A549 (cell line): ENCODE measurements at regions not wholly inside any gene's neighbourhood (a gene's known extent, or its start where the extent isn't known, plus 50 kb on each side); places are given as distances from the start of the nearest gene placed in this dataset.

Experiments used
- CBX8 ChIP-seq: fragments of 200-600 bp; sonication (generic); IDR thresholded peaks from 2 replicates; pipeline ENCODE4 v1.6.1; 2016
- CHD2 ChIP-seq: fragments of 150-350 bp; IDR thresholded peaks from 2 replicates; pipeline ENCODE4 v1.6.1; 2014; ENCODE audit warnings: low read length; ENCODE audit not compliant: partially characterized antibody
- CHD4 ChIP-seq: fragments of 200-600 bp; sonication (generic); IDR thresholded peaks from 2 replicates; pipeline ENCODE4 v1.6.1; 2016; ENCODE audit warnings: antibody characterized with exemption, mild to moderate bottlenecking, borderline replicate concordance
- EP300 ChIP-seq, 2 experiments: fragments of >200 bp; sonication (Bioruptor Twin); formaldehyde crosslinking; IDR thresholded peaks; 2 replicates in 1 of 2; 3 replicates in 1 of 2; pipeline ENCODE4 v1.6.1; 2016 to 2017
- ESRRA ChIP-seq: fragments of 150-350 bp; IDR thresholded peaks from 2 replicates; pipeline ENCODE4 v1.6.1; 2014; ENCODE audit warnings: mild to moderate bottlenecking, low read length, borderline replicate concordance
- MAFK ChIP-seq: fragments of 450-650 bp; IDR thresholded peaks from 2 replicates; pipeline ENCODE4 v1.6.1; 2014; ENCODE audit not compliant: partially characterized antibody
- NR3C1 ChIP-seq: fragments of >200 bp; sonication (Bioruptor Twin); formaldehyde crosslinking; IDR thresholded peaks from 3 replicates; pipeline ENCODE4 v1.6.1; 2017
- POLR2A ChIP-seq: IDR thresholded peaks from 2 replicates; pipeline ENCODE4 v1.6.1; 2012; ENCODE audit warnings: mild to moderate bottlenecking, low read length
- ZNF302 ChIP-seq: fragments of 250-450 bp; sonication (Bioruptor Pico); IDR thresholded peaks from 2 replicates; pipeline ENCODE4 v1.9.0; 2021; ENCODE audit warnings: inconsistent platforms, mild to moderate bottlenecking, moderate library complexity
- TF ChIP-seq, protein P1 (sequence below): fragments of >200 bp; sonication (Bioruptor Twin); formaldehyde crosslinking; IDR thresholded peaks from 3 replicates; pipeline ENCODE4 v1.5.1; 2016
- TF ChIP-seq, protein P2 (sequence below): fragments of 150-350 bp; IDR thresholded peaks from 2 replicates; pipeline ENCODE4 v1.6.1; 2014; ENCODE audit warnings: low read depth, mild to moderate bottlenecking, low read length
- TF ChIP-seq, protein P3 (sequence below): IDR thresholded peaks from 2 replicates; pipeline ENCODE4 v1.6.1; 2012; ENCODE audit warnings: low read depth, borderline replicate concordance
- TF ChIP-seq, protein P4 (sequence below): fragments of 450-650 bp; IDR thresholded peaks from 2 replicates; pipeline ENCODE4 v1.6.1; 2014; ENCODE audit warnings: antibody characterized with exemption

DNA sequence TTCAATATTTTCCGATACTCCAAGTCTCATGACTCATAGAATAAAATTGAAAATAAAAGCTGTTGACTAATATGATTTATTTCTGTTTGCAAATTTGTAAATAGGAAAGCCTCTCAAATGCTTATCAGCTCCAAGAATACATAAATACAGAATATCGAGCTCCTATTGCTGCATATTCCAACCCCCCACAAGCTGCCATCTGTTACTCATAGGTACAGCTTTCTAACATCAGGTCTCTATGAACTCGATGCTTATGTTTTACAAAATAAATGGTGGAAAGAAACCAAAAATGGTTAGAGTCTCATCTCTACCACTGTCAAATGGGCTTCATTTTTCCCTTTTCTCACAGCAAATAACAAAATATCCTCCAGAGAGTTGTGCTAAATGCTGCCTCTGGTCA lies 631.6 kb upstream of the CDH18 start:
- TF ChIP-seq NR3C1 (no peak), EP300 (IDR thresholded peaks at IDR 0.05) (no peak), POLR2A (no peak), ESRRA (no peak), CHD4 (no peak), CBX8 (no peak), CHD2 (no peak), MAFK (no peak), ZNF302 (CRISPR knock-in tag) (no peak)
- TF ChIP-seq, protein P1, sequence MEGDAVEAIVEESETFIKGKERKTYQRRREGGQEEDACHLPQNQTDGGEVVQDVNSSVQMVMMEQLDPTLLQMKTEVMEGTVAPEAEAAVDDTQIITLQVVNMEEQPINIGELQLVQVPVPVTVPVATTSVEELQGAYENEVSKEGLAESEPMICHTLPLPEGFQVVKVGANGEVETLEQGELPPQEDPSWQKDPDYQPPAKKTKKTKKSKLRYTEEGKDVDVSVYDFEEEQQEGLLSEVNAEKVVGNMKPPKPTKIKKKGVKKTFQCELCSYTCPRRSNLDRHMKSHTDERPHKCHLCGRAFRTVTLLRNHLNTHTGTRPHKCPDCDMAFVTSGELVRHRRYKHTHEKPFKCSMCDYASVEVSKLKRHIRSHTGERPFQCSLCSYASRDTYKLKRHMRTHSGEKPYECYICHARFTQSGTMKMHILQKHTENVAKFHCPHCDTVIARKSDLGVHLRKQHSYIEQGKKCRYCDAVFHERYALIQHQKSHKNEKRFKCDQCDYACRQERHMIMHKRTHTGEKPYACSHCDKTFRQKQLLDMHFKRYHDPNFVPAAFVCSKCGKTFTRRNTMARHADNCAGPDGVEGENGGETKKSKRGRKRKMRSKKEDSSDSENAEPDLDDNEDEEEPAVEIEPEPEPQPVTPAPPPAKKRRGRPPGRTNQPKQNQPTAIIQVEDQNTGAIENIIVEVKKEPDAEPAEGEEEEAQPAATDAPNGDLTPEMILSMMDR: no peak
- TF ChIP-seq, protein P2, sequence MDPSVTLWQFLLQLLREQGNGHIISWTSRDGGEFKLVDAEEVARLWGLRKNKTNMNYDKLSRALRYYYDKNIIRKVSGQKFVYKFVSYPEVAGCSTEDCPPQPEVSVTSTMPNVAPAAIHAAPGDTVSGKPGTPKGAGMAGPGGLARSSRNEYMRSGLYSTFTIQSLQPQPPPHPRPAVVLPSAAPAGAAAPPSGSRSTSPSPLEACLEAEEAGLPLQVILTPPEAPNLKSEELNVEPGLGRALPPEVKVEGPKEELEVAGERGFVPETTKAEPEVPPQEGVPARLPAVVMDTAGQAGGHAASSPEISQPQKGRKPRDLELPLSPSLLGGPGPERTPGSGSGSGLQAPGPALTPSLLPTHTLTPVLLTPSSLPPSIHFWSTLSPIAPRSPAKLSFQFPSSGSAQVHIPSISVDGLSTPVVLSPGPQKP: no peak
- TF ChIP-seq, protein P3, sequence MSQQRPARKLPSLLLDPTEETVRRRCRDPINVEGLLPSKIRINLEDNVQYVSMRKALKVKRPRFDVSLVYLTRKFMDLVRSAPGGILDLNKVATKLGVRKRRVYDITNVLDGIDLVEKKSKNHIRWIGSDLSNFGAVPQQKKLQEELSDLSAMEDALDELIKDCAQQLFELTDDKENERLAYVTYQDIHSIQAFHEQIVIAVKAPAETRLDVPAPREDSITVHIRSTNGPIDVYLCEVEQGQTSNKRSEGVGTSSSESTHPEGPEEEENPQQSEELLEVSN: no peak
- TF ChIP-seq, protein P4, sequence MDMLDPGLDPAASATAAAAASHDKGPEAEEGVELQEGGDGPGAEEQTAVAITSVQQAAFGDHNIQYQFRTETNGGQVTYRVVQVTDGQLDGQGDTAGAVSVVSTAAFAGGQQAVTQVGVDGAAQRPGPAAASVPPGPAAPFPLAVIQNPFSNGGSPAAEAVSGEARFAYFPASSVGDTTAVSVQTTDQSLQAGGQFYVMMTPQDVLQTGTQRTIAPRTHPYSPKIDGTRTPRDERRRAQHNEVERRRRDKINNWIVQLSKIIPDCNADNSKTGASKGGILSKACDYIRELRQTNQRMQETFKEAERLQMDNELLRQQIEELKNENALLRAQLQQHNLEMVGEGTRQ: no peak
